BLaER1 (cell line): ENCODE measurements at regions not wholly inside any gene's neighbourhood (a gene's known extent, or its start where the extent isn't known, plus 50 kb on each side); places are given as distances from the start of the nearest gene placed in this dataset.
"Not testable (repeated sequence)": the region's sequence is repeated elsewhere in the genome, so short reads cannot be mapped to it uniquely, and the experiment has no call there.

ENCODE experiments used
- H3K27ac ChIP-seq: shearing (Covaris generic); formaldehyde crosslinking; 2 replicates; pipeline ENCODE4 v1.8.1; 2022
- H3K27me3 ChIP-seq: shearing (Covaris generic); formaldehyde crosslinking; 2 replicates; pipeline ENCODE4 v1.8.1; 2022
- H3K36me3 ChIP-seq: shearing (Covaris generic); formaldehyde crosslinking; 2 replicates; pipeline ENCODE4 v1.8.1; 2022
- H3K4me1 ChIP-seq: shearing (Covaris generic); formaldehyde crosslinking; 2 replicates; pipeline ENCODE4 v1.8.1; 2022
- H3K4me2 ChIP-seq: shearing (Covaris generic); formaldehyde crosslinking; 2 replicates; pipeline ENCODE4 v1.8.1; 2022
- H3K4me3 ChIP-seq: shearing (Covaris generic); formaldehyde crosslinking; 2 replicates; pipeline ENCODE4 v1.8.1; 2022
- H3K9ac ChIP-seq: shearing (Covaris generic); formaldehyde crosslinking; 2 replicates; pipeline ENCODE4 v1.8.1; 2022
- H3K9me3 ChIP-seq: shearing (Covaris generic); formaldehyde crosslinking; 2 replicates; pipeline ENCODE4 v1.8.1; 2022
- H4K20me1 ChIP-seq: shearing (Covaris generic); formaldehyde crosslinking; 2 replicates; pipeline ENCODE4 v1.8.1; 2022
- Cebpa-rat ChIP-seq: shearing (Covaris generic); IDR thresholded peaks from 2 replicates; pipeline ENCODE4 v1.8.1; 2022

- H3K4me2 ChIP-seq = no peak overlapping the region
- H3K36me3 ChIP-seq = no peaks in the 10 kb centered on the region
- no peak overlapping the region for H3K9ac ChIP-seq
- peaks cover 20% of the 10 kb centered on the region for H3K9me3 ChIP-seq
- no peak overlapping the region for H3K27ac ChIP-seq
- no peak for TF ChIP-seq Cebpa-rat
- no peaks in the 10 kb centered on the region for H3K27me3 ChIP-seq
- H3K4me1 ChIP-seq = peaks cover 6% of the 10 kb centered on the region
- no peak overlapping the region for H3K4me3 ChIP-seq
- no peaks in the 10 kb centered on the region for H4K20me1 ChIP-seq
Observed at GRCh38 chr13:80509264-80509663, 168.3 kb upstream of the SPRY2 start.

GRCh38 chr13:80508031-80508430 is 167.1 kb upstream of the SPRY2 start:
- no peak for TF ChIP-seq Cebpa-rat
- no peaks in the 10 kb centered on the region for H3K27me3 ChIP-seq
- H3K27ac ChIP-seq = no peak overlapping the region
- peaks cover 7% of the 10 kb centered on the region for H3K4me1 ChIP-seq
- H3K36me3 ChIP-seq = no peaks in the 10 kb centered on the region
- H3K4me3 ChIP-seq = no peak overlapping the region
- no peaks in the 10 kb centered on the region for H4K20me1 ChIP-seq
- H3K4me2 ChIP-seq = no peak overlapping the region
- H3K9ac ChIP-seq = no peak overlapping the region
- H3K9me3 ChIP-seq = peaks cover 20% of the 10 kb centered on the region

- no peak for TF ChIP-seq Cebpa-rat
- Histone ChIP-seq H3K4me1 (peaks cover 7% of the 10 kb centered on the region), H3K4me2 (no peak overlapping the region), H3K9me3 (peaks cover 20% of the 10 kb centered on the region), H3K9ac (no peak overlapping the region), H3K4me3 (no peak overlapping the region), H3K27me3 (no peaks in the 10 kb centered on the region), H4K20me1 (no peaks in the 10 kb centered on the region), H3K27ac (no peak overlapping the region), H3K36me3 (no peaks in the 10 kb centered on the region)
Observed at GRCh38 chr13:80504453-80504852, 163.5 kb upstream of the SPRY2 start.

GRCh38 chr13:80502359-80502758 is 161.4 kb upstream of the SPRY2 start:
- Histone ChIP-seq H3K4me2 (no peak overlapping the region), H3K4me1 (peaks cover 7% of the 10 kb centered on the region), H3K9me3 (peaks cover 20% of the 10 kb centered on the region), H3K27ac (no peak overlapping the region), H3K9ac (no peak overlapping the region), H3K4me3 (no peak overlapping the region), H4K20me1 (no peaks in the 10 kb centered on the region), H3K36me3 (no peaks in the 10 kb centered on the region), H3K27me3 (no peaks in the 10 kb centered on the region)
- TF ChIP-seq Cebpa-rat = no peak

- H3K4me1 ChIP-seq = peaks cover 7% of the 10 kb centered on the region
- H3K27me3 ChIP-seq = no peaks in the 10 kb centered on the region
- no peaks in the 10 kb centered on the region for H3K36me3 ChIP-seq
- H3K9me3 ChIP-seq = peaks cover 17% of the 10 kb centered on the region
- TF ChIP-seq Cebpa-rat = no peak
- H4K20me1 ChIP-seq = no peaks in the 10 kb centered on the region
- H3K9ac ChIP-seq = no peak overlapping the region
- no peak overlapping the region for H3K4me2 ChIP-seq
- no peak overlapping the region for H3K27ac ChIP-seq
- H3K4me3 ChIP-seq = no peak overlapping the region
Observed at GRCh38 chr13:80501556-80501955, 160.6 kb upstream of the SPRY2 start.

- no peak overlapping the region for H3K4me3 ChIP-seq
- 0 out of 2 replicates have a peak, but pooled peaks cover 3% of the 10 kb centered on the region for H3K9me3 ChIP-seq
- no peaks in the 10 kb centered on the region for H4K20me1 ChIP-seq
- H3K27ac ChIP-seq = no peak overlapping the region
- H3K27me3 ChIP-seq = no peaks in the 10 kb centered on the region
- no peaks in the 10 kb centered on the region for H3K36me3 ChIP-seq
- H3K4me1 ChIP-seq = peaks cover 6% of the 10 kb centered on the region
- no peak overlapping the region for H3K4me2 ChIP-seq
- TF ChIP-seq Cebpa-rat = no peak
- H3K9ac ChIP-seq = no peak overlapping the region
Observed at GRCh38 chr13:80499536-80500290, 158.8 kb upstream of the SPRY2 start.

GRCh38 chr13:80498433-80498832 is 157.5 kb upstream of the SPRY2 start:
- Histone ChIP-seq H3K4me2 (no peak overlapping the region), H3K27me3 (no peaks in the 10 kb centered on the region), H3K36me3 (no peaks in the 10 kb centered on the region), H3K4me1 (no peaks in the 10 kb centered on the region), H4K20me1 (no peaks in the 10 kb centered on the region), H3K4me3 (no peak overlapping the region), H3K9me3 (no peaks in the 10 kb centered on the region), H3K27ac (no peak overlapping the region), H3K9ac (no peak overlapping the region)
- TF ChIP-seq Cebpa-rat = no peak

GRCh38 chr13:80497978-80498377 is 157.1 kb upstream of the SPRY2 start:
- Histone ChIP-seq H3K27me3 (no peaks in the 10 kb centered on the region), H3K4me1 (no peaks in the 10 kb centered on the region), H3K9me3 (no peaks in the 10 kb centered on the region), H3K4me2 (no peak overlapping the region), H4K20me1 (no peaks in the 10 kb centered on the region), H3K36me3 (no peaks in the 10 kb centered on the region), H3K4me3 (no peak overlapping the region), H3K9ac (no peak overlapping the region), H3K27ac (no peak overlapping the region)
- TF ChIP-seq Cebpa-rat = no peak

- Histone ChIP-seq H3K9me3 (no peaks in the 10 kb centered on the region), H3K9ac (no peak overlapping the region), H3K4me3 (no peak overlapping the region), H3K36me3 (no peaks in the 10 kb centered on the region), H3K27ac (no peak overlapping the region), H4K20me1 (no peaks in the 10 kb centered on the region), H3K4me1 (no peaks in the 10 kb centered on the region), H3K27me3 (no peaks in the 10 kb centered on the region), H3K4me2 (no peak overlapping the region)
- TF ChIP-seq Cebpa-rat = no peak
Observed at GRCh38 chr13:80497439-80497838, 156.5 kb upstream of the SPRY2 start.

- no peak for TF ChIP-seq Cebpa-rat
- Histone ChIP-seq H3K27ac (no peak overlapping the region), H4K20me1 (no peaks in the 10 kb centered on the region), H3K36me3 (no peaks in the 10 kb centered on the region), H3K4me1 (no peaks in the 10 kb centered on the region), H3K27me3 (no peaks in the 10 kb centered on the region), H3K4me2 (no peak overlapping the region), H3K4me3 (no peak overlapping the region), H3K9ac (no peak overlapping the region), H3K9me3 (no peaks in the 10 kb centered on the region)
Observed at GRCh38 chr13:80496721-80497397, 155.9 kb upstream of the SPRY2 start.

GRCh38 chr13:80490491-80490943 is 149.6 kb upstream of the SPRY2 start:
- not testable (repeated sequence) for H3K36me3 ChIP-seq, H3K4me2 ChIP-seq, H3K9ac ChIP-seq, H3K27ac ChIP-seq, H4K20me1 ChIP-seq, H3K27me3 ChIP-seq, H3K4me3 ChIP-seq, H3K4me1 ChIP-seq
- H3K9me3 ChIP-seq = peaks cover 11% of the 10 kb centered on the region
